HFFc6 (cell line): ENCODE measurements at regions not wholly inside any gene's neighbourhood (a gene's known extent, or its start where the extent isn't known, plus 50 kb on each side); places are given as distances from the start of the nearest gene placed in this dataset.

Source experiments
- DNase-seq: peaks from one replicate; pipeline ENCODE4 v3.0.0-alpha.2; 2018
- H3K27ac Mint-ChIP-seq: 2 replicates; pipeline ENCODE4 v1.8.0; 2020; ENCODE audit warnings: mild to moderate bottlenecking, mixed read lengths
- H3K27me3 Mint-ChIP-seq: 2 replicates; pipeline ENCODE4 v1.8.0; 2021; ENCODE audit warnings: mild to moderate bottlenecking, moderate library complexity, mixed read lengths; ENCODE audit not compliant: insufficient read depth
- H3K36me3 Mint-ChIP-seq: 2 replicates; pipeline ENCODE4 v1.8.0; 2021; ENCODE audit warnings: low read depth, mixed read lengths
- H3K4me1 Mint-ChIP-seq: 2 replicates; pipeline ENCODE4 v1.8.0; 2020; ENCODE audit warnings: low read depth, mixed read lengths
- H3K4me3 Mint-ChIP-seq: 2 replicates; pipeline ENCODE4 v1.8.0; 2020; ENCODE audit warnings: mild to moderate bottlenecking, moderate library complexity, mixed read lengths
- H3K9me3 Mint-ChIP-seq: 2 replicates; pipeline ENCODE4 v1.8.0; 2020; ENCODE audit warnings: mild to moderate bottlenecking, mixed read lengths
- TF ChIP-seq, protein P1 (sequence below): fragments of 200-600 bp; sonication (generic); IDR thresholded peaks from 2 replicates; pipeline ENCODE4 v1.5.0; 2021; ENCODE audit warnings: antibody characterized with exemption, mild to moderate bottlenecking

GRCh38 chr5:7186818-7187217, 209.1 kb upstream of the ADCY2 start:
- DNase-seq = no peak
- no peaks in the 10 kb centered on the region for H3K27me3 Mint-ChIP-seq
- no peak overlapping the region for H3K27ac Mint-ChIP-seq
- no peak overlapping the region for H3K4me3 Mint-ChIP-seq
- peaks cover 38% of the 10 kb centered on the region for H3K9me3 Mint-ChIP-seq
- H3K4me1 Mint-ChIP-seq = no peaks in the 10 kb centered on the region
- no peaks in the 10 kb centered on the region for H3K36me3 Mint-ChIP-seq
- TF ChIP-seq, protein P1, sequence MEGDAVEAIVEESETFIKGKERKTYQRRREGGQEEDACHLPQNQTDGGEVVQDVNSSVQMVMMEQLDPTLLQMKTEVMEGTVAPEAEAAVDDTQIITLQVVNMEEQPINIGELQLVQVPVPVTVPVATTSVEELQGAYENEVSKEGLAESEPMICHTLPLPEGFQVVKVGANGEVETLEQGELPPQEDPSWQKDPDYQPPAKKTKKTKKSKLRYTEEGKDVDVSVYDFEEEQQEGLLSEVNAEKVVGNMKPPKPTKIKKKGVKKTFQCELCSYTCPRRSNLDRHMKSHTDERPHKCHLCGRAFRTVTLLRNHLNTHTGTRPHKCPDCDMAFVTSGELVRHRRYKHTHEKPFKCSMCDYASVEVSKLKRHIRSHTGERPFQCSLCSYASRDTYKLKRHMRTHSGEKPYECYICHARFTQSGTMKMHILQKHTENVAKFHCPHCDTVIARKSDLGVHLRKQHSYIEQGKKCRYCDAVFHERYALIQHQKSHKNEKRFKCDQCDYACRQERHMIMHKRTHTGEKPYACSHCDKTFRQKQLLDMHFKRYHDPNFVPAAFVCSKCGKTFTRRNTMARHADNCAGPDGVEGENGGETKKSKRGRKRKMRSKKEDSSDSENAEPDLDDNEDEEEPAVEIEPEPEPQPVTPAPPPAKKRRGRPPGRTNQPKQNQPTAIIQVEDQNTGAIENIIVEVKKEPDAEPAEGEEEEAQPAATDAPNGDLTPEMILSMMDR = no peak

DNA sequence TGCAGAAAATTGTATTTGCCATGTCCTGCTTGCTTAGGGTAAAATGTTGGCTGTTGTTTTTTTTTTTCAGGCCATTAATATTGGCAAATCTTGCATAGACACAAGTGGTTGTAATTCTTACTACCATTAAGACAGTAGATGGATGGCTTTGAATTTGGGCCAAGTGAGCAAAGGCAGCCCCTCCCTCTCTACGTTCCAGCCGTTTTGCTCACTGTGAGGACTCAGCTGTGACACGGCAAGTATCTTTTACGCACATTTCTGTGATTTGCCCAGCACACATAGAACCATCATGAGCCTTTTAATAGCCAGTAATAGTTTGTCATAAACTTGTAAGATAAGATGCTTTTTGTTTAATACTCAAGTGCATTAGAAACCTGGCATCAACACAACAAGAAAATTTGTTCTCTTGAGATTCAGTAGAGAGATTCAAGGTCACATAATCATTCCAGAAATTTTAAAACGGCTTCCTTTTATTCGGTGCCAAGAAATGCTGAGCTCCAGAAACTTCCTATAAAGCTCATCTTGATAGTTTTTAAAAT, 205.2 kb upstream of the ADCY2 start:
- no peak overlapping the region for H3K27ac Mint-ChIP-seq

GRCh38 chr5:7192016-7192415, 203.9 kb upstream of the ADCY2 start:
- H3K4me1 Mint-ChIP-seq = no peaks in the 10 kb centered on the region
- H3K9me3 Mint-ChIP-seq = peaks cover 31% of the 10 kb centered on the region
- H3K4me3 Mint-ChIP-seq = no peak overlapping the region
- no peak for DNase-seq
- no peak overlapping the region for H3K27ac Mint-ChIP-seq
- TF ChIP-seq, protein P1 = no peak
- H3K36me3 Mint-ChIP-seq = no peaks in the 10 kb centered on the region
- H3K27me3 Mint-ChIP-seq = no peaks in the 10 kb centered on the region

More for the DNA sequence above, 205.2 kb upstream of the ADCY2 start:
- H3K27me3 Mint-ChIP-seq = no peaks in the 10 kb centered on the region
- peaks cover 31% of the 10 kb centered on the region for H3K9me3 Mint-ChIP-seq
- TF ChIP-seq, protein P1 = no peak
- H3K4me1 Mint-ChIP-seq = no peaks in the 10 kb centered on the region
- no peaks in the 10 kb centered on the region for H3K36me3 Mint-ChIP-seq
- H3K4me3 Mint-ChIP-seq = no peak overlapping the region
- DNase-seq = no peak

GRCh38 chr5:7202846-7203245, 193.1 kb upstream of the ADCY2 start:
- no peaks in the 10 kb centered on the region for H3K36me3 Mint-ChIP-seq
- no peaks in the 10 kb centered on the region; the same call in 1 of the 2 replicates for H3K27me3 Mint-ChIP-seq
- H3K27ac Mint-ChIP-seq = no peak overlapping the region
- no peak for DNase-seq
- H3K4me1 Mint-ChIP-seq = no peaks in the 10 kb centered on the region
- H3K9me3 Mint-ChIP-seq = peaks cover 46% of the 10 kb centered on the region
- no peak overlapping the region for H3K4me3 Mint-ChIP-seq
- TF ChIP-seq, protein P1 = no peak

GRCh38 chr5:7207979-7208378, 188.0 kb upstream of the ADCY2 start:
- H3K27ac Mint-ChIP-seq = no peak overlapping the region
- no peak overlapping the region for H3K4me3 Mint-ChIP-seq
- peaks cover 1% of the 10 kb centered on the region; the same call in 1 of the 2 replicates for H3K27me3 Mint-ChIP-seq
- H3K36me3 Mint-ChIP-seq = no peaks in the 10 kb centered on the region
- TF ChIP-seq, protein P1 = no peak
- no peaks in the 10 kb centered on the region for H3K4me1 Mint-ChIP-seq
- no peak for DNase-seq
- H3K9me3 Mint-ChIP-seq = peaks cover 57% of the 10 kb centered on the region

DNA sequence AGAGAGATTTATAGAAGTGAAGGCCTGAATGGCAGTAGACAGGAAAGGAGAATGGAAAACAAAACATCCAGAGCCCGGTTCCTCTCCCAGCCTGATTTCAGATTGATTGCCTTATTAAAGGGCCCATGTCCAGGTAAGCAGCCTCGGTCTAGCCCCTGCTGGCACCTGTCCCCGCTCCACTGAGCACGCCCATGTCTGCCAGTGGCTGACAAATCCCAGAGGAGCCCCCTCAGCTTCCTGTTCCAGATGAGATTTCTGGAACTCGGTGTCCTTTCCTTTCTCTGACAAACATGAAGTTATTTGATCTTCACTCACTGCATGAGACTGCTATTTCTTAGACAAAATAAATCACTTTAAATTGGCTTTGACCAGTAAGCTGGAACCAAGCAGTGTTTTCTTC, 187.0 kb upstream of the ADCY2 start:
- no peak for DNase-seq
- Mint-ChIP-seq H3K4me3 (no peak overlapping the region), H3K9me3 (peaks cover 60% of the 10 kb centered on the region), H3K27me3 (peaks cover 1% of the 10 kb centered on the region; the same call in 1 of the 2 replicates), H3K36me3 (no peaks in the 10 kb centered on the region), H3K4me1 (no peaks in the 10 kb centered on the region), H3K27ac (no peak overlapping the region)
- TF ChIP-seq, protein P1 = no peak
